SK-N-SH (cell line): ENCODE measurements at regions not wholly inside any gene's neighbourhood (a gene's known extent, or its start where the extent isn't known, plus 50 kb on each side); places are given as distances from the start of the nearest gene placed in this dataset.

ENCODE experiments used
- EZH2phosphoT487 ChIP-seq: fragments of 200-600 bp; sonication (generic); IDR thresholded peaks from 2 replicates; pipeline ENCODE4 v1.6.1; 2017; ENCODE audit warnings: low read depth, mixed run types, mild to moderate bottlenecking, antibody characterized with exemption, moderate library complexity, borderline replicate concordance
- POLR2AphosphoS5 ChIP-seq: IDR thresholded peaks from 2 replicates; pipeline ENCODE4 v1.6.1; 2012; ENCODE audit warnings: low read depth, low read length
- RAD21 ChIP-seq: IDR thresholded peaks from 2 replicates; pipeline ENCODE4 v1.6.1; 2012; ENCODE audit warnings: mild to moderate bottlenecking, low read length
- SIN3A ChIP-seq: IDR thresholded peaks from 2 replicates; pipeline ENCODE4 v1.6.1; 2012; ENCODE audit warnings: low read depth, mild to moderate bottlenecking, low read length, moderate library complexity, borderline replicate concordance
- SMC3 ChIP-seq: IDR thresholded peaks from 2 replicates; pipeline ENCODE4 v1.6.1; 2012; ENCODE audit warnings: low read depth, low read length, improper control_type of control experiment
- YY1 ChIP-seq: IDR thresholded peaks from 2 replicates; pipeline ENCODE4 v1.4.0; 2012; ENCODE audit warnings: low read depth, mild to moderate bottlenecking
- TF ChIP-seq, protein P1 (sequence below): fragments of 200-600 bp; sonication (generic); IDR thresholded peaks from 2 replicates; pipeline ENCODE4 v1.6.1; 2017; ENCODE audit warnings: antibody characterized with exemption, mild to moderate bottlenecking, moderate library complexity
- TF ChIP-seq, protein P2 (sequence below): IDR thresholded peaks from 2 replicates; pipeline ENCODE4; 2012
- TF ChIP-seq, protein P3 (sequence below): fragments of 150-350 bp; IDR thresholded peaks from 2 replicates; pipeline ENCODE4 v1.6.1; 2017; ENCODE audit warnings: antibody characterized with exemption, low read length, low read depth, borderline replicate concordance

DNA sequence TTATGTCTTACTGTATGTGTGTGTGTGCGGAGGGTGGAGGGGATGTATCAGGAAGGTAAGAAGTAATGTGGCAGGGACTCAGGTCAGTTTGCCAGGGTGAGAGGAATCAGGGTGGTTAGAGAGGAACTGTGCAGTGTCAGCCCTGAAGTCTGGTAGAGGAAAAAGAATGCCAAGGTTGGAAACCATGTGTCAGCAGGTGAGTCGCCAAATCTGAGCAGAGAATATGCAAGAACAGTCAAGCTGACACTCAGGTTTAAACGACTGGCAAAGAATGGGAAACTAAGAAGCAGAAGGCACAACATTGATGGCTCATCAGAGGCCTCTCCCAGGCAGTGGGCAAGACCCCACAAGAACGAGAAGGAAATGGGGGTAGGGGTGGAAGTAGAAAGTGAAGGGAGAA is 107.5 kb upstream of the TBX18 start:
- TF ChIP-seq, protein P1, sequence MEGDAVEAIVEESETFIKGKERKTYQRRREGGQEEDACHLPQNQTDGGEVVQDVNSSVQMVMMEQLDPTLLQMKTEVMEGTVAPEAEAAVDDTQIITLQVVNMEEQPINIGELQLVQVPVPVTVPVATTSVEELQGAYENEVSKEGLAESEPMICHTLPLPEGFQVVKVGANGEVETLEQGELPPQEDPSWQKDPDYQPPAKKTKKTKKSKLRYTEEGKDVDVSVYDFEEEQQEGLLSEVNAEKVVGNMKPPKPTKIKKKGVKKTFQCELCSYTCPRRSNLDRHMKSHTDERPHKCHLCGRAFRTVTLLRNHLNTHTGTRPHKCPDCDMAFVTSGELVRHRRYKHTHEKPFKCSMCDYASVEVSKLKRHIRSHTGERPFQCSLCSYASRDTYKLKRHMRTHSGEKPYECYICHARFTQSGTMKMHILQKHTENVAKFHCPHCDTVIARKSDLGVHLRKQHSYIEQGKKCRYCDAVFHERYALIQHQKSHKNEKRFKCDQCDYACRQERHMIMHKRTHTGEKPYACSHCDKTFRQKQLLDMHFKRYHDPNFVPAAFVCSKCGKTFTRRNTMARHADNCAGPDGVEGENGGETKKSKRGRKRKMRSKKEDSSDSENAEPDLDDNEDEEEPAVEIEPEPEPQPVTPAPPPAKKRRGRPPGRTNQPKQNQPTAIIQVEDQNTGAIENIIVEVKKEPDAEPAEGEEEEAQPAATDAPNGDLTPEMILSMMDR: no peak
- TF ChIP-seq RAD21 (no peak), POLR2AphosphoS5 (no peak), EZH2phosphoT487 (no peak), SIN3A (no peak), SMC3 (no peak), YY1 (no peak)
- TF ChIP-seq, protein P2, sequence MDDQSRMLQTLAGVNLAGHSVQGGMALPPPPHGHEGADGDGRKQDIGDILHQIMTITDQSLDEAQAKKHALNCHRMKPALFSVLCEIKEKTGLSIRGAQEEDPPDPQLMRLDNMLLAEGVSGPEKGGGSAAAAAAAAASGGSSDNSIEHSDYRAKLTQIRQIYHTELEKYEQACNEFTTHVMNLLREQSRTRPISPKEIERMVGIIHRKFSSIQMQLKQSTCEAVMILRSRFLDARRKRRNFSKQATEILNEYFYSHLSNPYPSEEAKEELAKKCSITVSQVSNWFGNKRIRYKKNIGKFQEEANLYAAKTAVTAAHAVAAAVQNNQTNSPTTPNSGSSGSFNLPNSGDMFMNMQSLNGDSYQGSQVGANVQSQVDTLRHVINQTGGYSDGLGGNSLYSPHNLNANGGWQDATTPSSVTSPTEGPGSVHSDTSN: no peak
- TF ChIP-seq, protein P3, sequence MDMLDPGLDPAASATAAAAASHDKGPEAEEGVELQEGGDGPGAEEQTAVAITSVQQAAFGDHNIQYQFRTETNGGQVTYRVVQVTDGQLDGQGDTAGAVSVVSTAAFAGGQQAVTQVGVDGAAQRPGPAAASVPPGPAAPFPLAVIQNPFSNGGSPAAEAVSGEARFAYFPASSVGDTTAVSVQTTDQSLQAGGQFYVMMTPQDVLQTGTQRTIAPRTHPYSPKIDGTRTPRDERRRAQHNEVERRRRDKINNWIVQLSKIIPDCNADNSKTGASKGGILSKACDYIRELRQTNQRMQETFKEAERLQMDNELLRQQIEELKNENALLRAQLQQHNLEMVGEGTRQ: no peak
